Osteocyte (in vitro differentiated cells): ENCODE measurements at regions not wholly inside any gene's neighbourhood (a gene's known extent, or its start where the extent isn't known, plus 50 kb on each side); places are given as distances from the start of the nearest gene placed in this dataset.

Experiments used
- DNase-seq: peaks from one replicate; pipeline ENCODE4 v3.0.0; 2021; ENCODE audit warnings: mixed read lengths; ENCODE audit not compliant: unreplicated experiment; ENCODE audit errors: extremely low spot score
- H3K27ac Mint-ChIP-seq: one replicate; pipeline ENCODE4 v1.8.0; 2021; ENCODE audit warnings: mild to moderate bottlenecking, mixed read lengths; ENCODE audit not compliant: unreplicated experiment
- H3K27me3 Mint-ChIP-seq: one replicate; pipeline ENCODE4 v1.8.0; 2021; ENCODE audit warnings: mixed read lengths; ENCODE audit not compliant: unreplicated experiment
- H3K36me3 Mint-ChIP-seq: one replicate; pipeline ENCODE4 v1.8.0; 2021; ENCODE audit warnings: mixed read lengths; ENCODE audit not compliant: unreplicated experiment
- H3K4me1 Mint-ChIP-seq: one replicate; pipeline ENCODE4 v1.8.0; 2021; ENCODE audit warnings: mixed read lengths; ENCODE audit not compliant: unreplicated experiment
- H3K4me3 Mint-ChIP-seq: one replicate; pipeline ENCODE4 v1.8.0; 2021; ENCODE audit warnings: mild to moderate bottlenecking, moderate library complexity, mixed read lengths; ENCODE audit not compliant: unreplicated experiment
- H3K9me3 Mint-ChIP-seq: one replicate; pipeline ENCODE4 v1.8.0; 2021; ENCODE audit warnings: mixed read lengths; ENCODE audit not compliant: unreplicated experiment
- CTCF ChIP-seq: fragments of 200-600 bp; sonication (generic); IDR thresholded peaks from 2 replicates; pipeline ENCODE4 v1.5.0; 2021; ENCODE audit warnings: antibody characterized with exemption, mild to moderate bottlenecking, moderate library complexity

- H3K9me3 Mint-ChIP-seq, result peaks cover 3% of the 10 kb centered on the region
- peak overlapping the region; percentile 50 for H3K27ac Mint-ChIP-seq
- no peak overlapping the region for H3K4me3 Mint-ChIP-seq
- H3K27me3 Mint-ChIP-seq, result no peaks in the 10 kb centered on the region
- DNase-seq, result no peak
- no peaks in the 10 kb centered on the region for H3K36me3 Mint-ChIP-seq
- no peak for TF ChIP-seq CTCF
- H3K4me1 Mint-ChIP-seq, result peaks cover 24% of the 10 kb centered on the region
These were observed 159.8 kb downstream of the SPATA31D1 start for GRCh38 chr9:82148426-82148810.

DNA sequence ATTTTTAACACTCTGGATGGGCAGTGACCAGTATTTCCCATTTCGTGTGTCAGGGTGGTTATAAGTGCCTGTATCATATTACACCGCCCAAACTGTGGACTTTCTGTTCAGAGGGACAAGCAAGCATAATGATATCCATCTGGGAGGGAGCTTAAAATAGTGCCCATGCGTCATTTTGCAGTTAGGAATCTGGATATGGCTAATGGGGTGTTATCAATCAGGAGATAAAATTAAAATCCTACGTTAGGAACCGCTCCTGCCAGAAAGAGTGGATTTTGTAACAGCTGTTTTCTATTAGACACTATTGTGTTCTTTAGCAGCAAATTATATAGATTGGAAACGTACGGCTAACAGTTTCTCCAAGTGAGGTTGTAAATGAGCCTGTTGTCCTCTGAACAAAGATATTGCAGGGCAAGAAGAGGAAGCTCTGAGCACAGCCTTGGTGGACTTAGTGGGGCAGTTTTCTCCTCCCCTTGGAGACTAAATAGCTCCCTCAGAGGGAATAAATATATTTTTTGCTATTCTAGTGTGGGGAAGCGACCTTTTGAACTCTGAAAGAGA, 160.4 kb downstream of the SPATA31D1 start:
- no peak for DNase-seq
- Mint-ChIP-seq H3K27ac (peak overlapping the region; percentile 50), H3K9me3 (peaks cover 3% of the 10 kb centered on the region), H3K27me3 (no peaks in the 10 kb centered on the region), H3K4me1 (peaks cover 24% of the 10 kb centered on the region), H3K4me3 (no peak overlapping the region), H3K36me3 (no peaks in the 10 kb centered on the region)
- no peak for TF ChIP-seq CTCF

DNA sequence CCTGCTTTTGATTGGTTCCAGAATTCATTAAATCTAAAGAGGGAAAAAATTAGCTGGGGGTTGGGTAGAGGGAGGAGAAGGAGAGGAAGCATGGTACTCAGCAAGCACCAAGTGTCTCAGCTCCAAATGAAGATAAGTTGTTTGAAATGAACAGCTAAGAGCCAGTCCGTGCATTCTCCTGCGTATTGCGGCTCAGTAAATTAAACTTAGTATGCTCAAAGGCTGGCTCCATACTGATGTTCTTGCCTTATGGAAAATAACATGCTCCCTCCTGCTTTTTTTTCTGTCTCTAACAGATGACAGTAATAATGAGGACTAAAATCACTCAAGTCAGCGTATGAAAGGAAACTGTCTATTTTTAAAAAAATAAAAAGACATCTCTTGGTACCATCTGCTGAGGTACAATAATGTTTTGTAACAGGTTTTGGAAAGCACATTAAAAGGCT, 161.0 kb downstream of the SPATA31D1 start:
- Mint-ChIP-seq H3K4me3 (no peak overlapping the region), H3K36me3 (no peaks in the 10 kb centered on the region), H3K27me3 (no peaks in the 10 kb centered on the region), H3K4me1 (peaks cover 24% of the 10 kb centered on the region), H3K27ac (peak overlapping the region; percentile 50), H3K9me3 (peaks cover 3% of the 10 kb centered on the region)
- no peak for DNase-seq
- TF ChIP-seq CTCF, result no peak

GRCh38 chr9:82152181-82152580, 163.6 kb downstream of the SPATA31D1 start:
- Mint-ChIP-seq H3K36me3 (no peaks in the 10 kb centered on the region), H3K4me3 (no peak overlapping the region), H3K27ac (no peak overlapping the region), H3K9me3 (peaks cover 3% of the 10 kb centered on the region), H3K4me1 (peaks cover 34% of the 10 kb centered on the region), H3K27me3 (no peaks in the 10 kb centered on the region)
- DNase-seq, result no peak
- TF ChIP-seq CTCF, result no peak

DNA sequence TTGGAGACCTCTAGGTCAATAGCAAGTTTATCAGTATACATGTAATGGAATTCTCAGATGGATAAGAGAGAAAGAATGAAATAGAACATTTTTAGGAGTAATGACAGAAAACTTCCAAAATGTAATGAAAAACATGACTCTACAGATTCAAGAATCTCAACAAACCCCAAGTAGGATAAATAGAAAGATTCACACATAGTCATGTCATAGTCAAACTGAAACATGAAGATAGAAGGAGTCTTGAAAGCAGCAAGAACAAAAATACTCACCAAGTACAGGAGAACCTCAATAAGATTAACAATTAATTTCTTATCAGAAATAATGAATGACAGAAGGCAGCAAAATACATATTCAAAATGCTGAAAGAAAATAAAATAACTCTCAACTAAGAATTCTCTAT, 164.5 kb downstream of the SPATA31D1 start:
- Mint-ChIP-seq H3K4me1 (peaks cover 29% of the 10 kb centered on the region), H3K27ac (no peak overlapping the region), H3K4me3 (no peak overlapping the region), H3K9me3 (peaks cover 3% of the 10 kb centered on the region), H3K27me3 (no peaks in the 10 kb centered on the region), H3K36me3 (no peaks in the 10 kb centered on the region)
- no peak for TF ChIP-seq CTCF
- no peak for DNase-seq
